GM18502 (cell line): ENCODE measurements at regions not wholly inside any gene's neighbourhood (a gene's known extent, or its start where the extent isn't known, plus 50 kb on each side); places are given as distances from the start of the nearest gene placed in this dataset.
A peak's percentile ranks its signal among the peaks of the same experiment; 100 is the strongest.

Experiments used
- ATAC-seq: cut with Tn5 transposase; IDR thresholded peaks from one replicate; pipeline ENCODE4 v1.9.1; 2021; ENCODE audit warnings: mild to moderate bottlenecking; ENCODE audit not compliant: unreplicated experiment, poor library complexity

DNA sequence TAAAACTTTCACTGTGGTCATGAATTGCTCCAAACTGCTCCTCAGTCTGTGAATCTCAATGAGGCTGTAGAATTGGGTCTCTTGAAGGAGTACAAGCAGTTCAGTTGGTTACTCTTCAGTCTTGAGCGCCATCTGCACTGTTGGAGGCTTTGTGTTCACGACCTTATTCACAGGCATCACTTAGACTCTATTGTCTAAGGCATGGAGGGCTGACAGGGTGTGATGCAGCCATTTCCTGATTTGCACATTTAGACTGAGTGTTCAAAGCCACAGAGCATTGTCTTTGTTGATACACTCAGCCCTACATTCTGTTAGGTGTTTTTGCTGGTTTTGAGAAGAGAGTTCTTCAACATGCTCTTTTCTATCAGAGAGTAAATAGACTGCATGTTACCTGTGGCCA is 355.9 kb upstream of the RIOK2 start:
- no peak for ATAC-seq

DNA sequence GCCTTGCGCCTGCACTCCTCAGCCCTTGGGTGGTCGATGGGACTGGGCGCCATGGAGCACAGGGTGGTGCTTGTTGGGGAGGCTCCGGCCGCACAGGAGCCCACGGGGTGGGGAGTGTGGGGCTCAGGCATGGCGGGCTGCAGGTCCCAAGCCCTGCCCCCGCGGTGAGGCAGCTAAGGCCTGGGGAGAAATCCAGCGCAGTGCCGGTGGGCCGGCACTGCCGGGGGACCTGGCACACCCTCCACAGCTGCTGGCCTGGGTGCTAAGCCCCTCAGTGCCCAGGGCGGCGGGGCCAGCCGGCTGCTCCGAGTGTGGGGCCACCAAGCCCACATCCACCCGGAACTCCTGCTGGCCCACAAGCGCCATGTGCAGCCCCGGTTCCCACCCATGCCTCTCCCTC is 358.8 kb upstream of the RIOK2 start:
- no peak for ATAC-seq

DNA sequence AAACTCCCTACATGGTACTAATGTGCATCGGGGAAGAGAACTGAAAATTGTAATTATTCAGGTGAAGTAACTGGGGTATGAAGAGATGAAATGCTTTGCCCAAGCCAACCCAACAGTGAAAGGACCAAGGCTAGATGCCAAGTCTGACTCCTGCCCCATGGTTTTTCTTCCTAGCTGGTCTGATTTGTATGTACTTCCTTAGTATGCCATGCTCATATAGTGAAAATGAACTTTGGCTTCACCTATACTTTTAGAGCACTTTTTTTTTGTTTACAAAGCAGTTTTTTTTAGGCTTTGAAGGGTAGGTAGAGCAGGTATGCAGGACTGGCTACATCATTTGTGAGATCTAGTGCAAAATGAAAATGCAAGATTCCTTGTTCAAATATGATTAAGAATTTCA is 359.4 kb upstream of the RIOK2 start:
- ATAC-seq, result no peak

DNA sequence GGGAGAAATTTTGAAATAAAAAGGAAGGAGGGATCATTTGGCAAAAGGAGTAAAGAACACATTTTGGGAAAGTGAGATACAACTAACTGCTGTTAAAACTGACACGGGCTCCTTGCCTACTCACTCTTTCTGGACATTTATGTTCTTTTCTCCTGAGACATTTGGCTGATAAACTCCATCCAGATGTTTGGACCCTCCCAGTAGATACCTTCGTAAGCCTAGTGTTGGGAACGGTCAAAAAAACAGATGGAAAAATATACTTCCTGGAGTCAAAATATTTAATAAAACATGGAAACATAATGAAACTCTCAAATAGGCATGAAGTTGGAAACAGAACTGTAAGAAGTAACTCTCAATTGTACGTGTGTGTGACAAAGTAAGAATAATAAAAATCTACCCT is 360.1 kb upstream of the RIOK2 start:
- no peak for ATAC-seq

DNA sequence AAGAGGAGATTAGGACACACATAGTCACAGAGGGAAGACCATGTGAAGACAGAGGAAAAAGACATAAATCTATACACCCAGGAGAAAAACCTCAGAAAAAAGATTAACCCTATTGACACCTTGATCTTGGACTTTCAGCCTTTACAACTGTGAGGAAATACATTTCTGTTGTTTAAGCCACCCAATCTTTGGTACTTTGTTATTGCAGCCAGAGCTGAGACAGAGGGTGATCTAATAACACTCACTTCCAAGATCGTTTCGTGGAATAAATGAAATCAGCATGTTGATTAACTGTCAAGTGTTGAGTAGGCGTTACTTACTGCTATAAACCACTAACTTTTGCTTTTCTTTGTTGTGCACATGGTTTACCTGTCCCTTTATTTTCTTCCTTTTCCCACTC is 361.2 kb upstream of the RIOK2 start:
- ATAC-seq, result no peak

DNA sequence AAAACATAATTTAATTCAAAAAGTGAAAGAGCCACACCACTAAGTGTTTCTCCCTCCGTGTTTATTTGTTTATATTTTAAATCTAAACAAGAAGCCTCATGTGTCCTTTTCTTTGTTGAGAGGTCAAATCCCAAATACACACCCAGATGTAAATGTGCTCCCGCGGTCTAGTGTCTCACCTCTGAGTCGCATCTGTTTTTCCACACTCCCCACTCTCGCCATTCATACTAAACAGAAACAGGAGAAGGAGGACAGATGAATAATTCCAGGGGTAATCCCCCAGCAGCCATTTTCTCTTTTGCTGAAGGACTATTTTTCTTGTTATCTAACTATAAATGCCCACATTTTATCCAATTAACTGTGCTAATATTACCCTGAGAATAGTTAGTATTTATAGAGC is 361.6 kb upstream of the RIOK2 start:
- no peak for ATAC-seq

DNA sequence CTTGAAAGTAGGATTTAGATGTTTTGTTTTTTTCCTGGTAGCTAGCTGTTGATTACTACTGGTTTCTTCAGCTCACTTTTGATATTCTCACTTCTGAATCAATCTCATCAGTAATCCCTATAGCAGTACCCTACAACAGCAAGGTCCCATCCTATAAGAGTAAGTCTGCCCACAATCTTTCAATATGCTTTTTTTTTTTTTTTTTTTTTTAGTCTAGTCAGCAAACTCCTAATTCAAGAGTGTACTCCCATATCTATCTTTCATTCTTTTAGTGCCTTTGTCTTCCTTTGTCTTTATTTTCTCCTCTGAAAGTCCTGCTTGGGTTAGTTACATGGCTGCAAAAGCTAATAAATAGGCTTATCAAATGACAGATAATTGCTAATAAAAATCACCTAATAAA is 362.4 kb upstream of the RIOK2 start:
- no peak for ATAC-seq

DNA sequence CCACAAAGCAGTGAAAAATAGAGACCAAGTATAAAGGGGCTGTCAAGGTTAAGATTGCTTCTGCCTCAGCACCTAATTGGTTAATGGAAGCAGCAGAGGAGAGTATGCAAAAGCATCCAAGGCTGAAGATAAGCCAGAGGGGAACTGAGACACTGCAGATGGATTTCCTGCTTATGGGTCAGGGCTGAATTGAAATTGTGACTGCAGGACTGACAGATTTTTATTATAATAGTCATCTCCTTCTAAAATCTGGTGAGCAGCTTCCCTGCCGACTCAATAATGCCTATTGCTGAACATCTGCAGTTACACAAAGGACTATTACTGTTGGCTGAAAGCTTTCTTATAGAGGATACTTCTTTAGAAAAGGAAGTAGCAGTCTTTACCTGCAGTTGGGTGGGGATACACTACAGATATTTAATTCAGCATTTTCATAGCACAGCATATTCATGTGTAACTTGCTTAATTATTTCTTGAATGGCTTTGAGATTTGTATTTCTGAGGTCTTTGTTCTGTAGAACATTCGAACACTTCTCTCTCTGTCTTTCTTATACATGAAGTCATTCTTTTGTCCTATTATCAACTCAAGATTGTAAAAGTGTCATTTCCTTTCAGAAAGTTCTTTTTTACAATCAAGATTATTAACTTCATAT is 363.0 kb upstream of the RIOK2 start:
- ATAC-seq, result no peak

DNA sequence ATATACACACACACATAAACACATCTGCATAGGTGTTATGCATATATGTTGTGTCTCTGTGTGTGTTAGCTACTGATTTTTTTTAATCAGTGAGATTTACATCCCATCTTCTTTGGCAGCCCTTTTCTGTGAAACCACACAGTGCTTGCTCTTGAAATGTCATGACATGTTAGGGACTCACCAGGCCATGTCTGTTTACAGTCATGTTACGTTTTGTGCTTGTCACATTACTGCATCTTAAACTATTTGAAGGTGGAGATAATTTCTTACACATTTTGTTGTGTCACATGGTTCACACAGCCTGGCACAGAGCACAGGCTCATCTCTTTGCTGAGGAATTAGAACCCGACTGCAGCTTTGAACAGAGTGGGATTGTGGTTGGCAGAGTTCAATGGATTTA is 364.4 kb upstream of the RIOK2 start:
- ATAC-seq, result no peak

DNA sequence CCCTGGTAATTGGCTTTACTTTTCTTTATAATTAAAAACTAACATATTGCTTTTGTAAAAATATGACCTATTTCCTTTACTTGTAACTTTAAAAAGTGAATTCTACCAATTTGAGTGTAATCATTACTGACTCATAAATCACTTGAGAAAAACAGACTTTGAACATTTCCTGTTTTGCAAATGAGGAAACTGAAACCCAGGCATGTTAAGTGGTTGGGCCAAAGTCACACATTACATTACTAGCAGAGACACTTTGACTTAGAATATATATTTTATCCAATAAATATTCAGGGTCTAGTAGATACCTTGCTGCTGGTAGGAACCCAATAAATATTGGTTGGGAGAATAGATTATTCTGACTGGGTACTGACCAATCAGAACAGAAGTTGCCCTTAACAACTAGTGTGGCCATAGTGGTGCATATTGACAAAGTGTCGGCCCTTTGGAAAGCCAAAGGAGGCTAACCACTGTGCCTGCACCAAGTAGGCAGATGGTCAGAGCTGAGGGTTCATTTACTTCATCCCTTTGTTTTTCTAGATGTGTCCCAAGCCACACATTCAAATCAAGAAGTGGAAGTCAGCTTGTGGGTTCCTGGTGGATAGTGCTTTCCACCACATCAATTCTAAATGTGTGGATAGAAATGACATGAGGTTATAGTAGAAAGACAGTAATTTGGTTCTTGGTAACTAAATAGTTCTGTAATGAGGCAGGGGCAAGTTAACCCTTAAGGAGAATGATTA is 365.1 kb upstream of the RIOK2 start:
- ATAC-seq, result peak; percentile 85

DNA sequence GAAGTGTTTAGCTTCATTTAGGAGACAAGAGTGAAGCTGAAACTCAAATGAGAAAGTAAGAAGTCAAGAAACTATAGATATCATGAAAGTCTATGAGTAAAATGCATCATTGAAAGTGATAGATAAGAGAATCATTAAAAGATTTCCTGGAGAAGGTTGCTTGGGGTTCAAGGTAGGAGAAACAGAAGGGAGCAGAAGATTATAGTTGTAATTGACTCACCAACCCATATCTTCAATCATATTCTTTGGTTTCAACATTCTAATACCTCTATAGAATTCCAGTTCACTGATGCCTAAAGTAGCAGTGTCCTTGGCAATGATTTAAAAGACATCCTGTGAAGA is 365.7 kb upstream of the RIOK2 start:
- no peak for ATAC-seq

DNA sequence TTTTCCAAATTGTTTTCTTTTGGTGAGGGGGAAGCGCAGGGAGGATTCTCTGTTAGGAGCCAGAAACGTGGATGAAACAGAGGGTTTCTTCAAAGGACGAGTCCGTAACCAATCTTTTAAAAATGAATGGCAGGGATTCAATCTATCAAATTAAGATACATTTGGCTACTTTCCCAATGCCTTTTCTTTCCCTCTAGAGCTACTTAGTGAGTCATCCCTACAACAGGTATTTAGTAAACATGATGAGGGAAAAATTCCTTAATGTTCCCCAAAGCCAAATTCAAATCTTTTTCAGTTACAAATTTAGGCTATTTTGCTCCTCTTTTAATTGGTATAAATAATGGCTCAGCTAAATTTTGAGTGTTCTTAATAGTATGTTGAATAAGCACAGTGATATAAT is 366.4 kb upstream of the RIOK2 start:
- no peak for ATAC-seq

DNA sequence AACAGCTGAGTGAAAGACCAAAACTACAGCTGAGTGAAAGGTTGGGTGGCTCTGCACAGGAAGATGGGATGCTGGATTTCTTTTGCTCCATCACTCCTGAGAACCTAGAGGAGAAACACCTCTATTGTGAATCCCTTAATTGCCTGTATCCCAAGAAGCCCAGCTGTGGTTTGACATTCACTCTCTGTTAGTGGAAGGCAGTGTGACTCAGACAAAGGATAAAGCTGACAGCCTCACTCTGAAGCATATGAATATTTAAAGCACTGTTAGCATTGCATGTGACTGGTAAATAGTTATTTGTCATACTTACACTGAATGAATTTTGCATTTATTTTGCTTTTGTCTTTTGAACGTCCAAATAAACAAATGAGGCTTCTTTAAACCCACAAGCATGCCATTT is 367.1 kb upstream of the RIOK2 start:
- no peak for ATAC-seq

DNA sequence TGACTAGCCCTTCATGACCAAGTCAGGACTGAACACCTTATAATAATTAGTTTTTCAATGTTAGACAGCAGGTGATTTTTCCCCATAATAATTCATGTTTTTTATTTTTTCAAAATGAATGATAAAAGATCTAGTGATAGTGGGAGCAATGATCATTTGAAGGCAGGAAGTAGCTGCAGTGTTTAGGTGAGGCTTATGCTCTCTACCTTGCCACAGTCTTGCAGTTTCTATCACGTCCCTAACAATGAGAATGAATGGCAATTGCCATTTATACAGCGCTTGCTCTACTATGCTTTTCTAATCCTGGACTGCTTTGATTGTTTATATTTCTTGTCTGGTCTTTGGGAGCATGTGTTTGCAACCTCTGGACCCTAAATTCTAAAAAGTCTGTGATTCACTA is 367.8 kb upstream of the RIOK2 start:
- no peak for ATAC-seq

DNA sequence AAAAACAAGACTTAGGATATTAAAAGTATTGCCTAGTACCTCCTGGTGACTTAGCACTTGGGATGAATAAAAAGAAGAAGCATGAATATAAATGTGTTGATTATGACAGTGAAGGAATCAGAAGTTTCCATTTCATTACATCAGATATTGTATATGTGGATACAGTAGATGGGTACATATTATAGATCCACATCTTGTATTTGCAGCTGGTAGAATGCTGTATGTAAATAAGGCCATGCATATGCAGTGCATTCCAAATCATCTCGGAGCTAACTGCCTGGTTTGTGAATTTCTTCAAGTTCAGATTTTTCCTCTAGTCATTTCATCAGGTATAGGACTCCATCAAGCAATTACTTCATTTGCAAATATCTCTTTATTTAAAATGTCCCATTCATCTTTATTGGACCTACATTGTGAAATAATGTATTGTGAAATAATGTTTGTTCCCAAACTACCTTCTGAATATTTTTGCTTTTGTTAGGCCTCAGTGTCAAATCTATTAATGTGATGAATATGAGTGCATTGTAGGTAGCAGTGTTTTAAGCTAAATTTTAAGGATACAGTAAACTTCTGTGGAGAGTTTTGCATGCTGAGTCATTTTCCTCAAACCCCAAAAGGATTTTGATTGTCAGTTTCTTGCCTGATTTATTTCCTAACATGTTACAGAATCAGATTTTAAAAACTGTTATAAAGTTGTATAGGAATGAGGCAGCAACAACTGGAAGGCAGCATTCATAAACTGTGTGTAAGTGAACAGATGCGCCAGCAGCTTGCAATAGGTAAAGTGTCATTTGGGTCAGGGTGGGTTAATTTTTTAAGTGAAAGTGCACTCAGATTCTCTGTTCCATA is 370.8 kb upstream of the RIOK2 start:
- no peak for ATAC-seq

DNA sequence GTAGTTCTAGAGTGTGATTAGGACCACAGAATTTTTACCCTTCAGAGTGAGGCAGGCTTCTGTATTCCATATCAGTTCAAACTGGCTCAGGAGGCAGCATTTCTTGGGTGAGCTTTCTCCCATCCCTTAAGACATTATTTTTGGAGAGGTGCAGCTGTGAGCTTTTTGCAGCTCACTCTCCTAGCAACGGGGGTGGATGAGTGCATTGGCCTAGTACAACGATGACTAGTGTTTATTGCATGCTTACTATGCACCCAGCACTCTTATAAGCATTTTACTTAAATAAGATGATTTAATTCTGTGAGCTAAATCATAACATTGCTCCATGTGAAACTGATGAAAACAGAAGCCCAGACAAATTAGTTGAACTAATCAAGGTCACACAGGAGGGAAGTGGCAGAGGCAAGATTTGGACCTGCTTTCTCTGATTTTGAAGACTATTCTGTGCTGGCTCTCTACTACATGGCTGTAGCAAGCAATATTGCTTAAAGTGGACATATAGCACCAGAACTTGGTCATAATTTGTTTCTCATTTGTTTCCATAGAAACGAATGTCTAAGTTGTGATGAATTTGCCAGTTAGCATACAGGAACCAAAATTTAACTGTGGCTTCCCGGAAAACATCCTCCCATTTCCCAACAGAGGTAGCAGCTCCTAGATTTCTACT is 372.1 kb upstream of the RIOK2 start:
- ATAC-seq, result no peak

DNA sequence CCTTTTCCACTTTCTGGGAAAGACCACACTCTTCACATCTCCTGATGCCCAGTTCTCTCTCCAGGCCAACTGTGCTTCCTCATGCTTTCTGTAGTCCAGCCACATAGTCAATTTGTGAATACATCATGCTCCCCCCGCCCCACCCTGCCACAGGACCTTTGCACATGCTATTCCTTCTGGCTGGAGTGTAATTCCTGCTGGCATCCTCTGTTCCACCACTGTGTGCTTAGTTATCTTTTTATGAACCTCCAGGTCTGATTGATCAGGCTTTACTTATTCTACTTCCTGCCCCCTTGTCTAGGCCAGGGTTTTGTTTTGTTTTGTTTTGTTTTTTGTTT is 372.6 kb upstream of the RIOK2 start:
- no peak for ATAC-seq

DNA sequence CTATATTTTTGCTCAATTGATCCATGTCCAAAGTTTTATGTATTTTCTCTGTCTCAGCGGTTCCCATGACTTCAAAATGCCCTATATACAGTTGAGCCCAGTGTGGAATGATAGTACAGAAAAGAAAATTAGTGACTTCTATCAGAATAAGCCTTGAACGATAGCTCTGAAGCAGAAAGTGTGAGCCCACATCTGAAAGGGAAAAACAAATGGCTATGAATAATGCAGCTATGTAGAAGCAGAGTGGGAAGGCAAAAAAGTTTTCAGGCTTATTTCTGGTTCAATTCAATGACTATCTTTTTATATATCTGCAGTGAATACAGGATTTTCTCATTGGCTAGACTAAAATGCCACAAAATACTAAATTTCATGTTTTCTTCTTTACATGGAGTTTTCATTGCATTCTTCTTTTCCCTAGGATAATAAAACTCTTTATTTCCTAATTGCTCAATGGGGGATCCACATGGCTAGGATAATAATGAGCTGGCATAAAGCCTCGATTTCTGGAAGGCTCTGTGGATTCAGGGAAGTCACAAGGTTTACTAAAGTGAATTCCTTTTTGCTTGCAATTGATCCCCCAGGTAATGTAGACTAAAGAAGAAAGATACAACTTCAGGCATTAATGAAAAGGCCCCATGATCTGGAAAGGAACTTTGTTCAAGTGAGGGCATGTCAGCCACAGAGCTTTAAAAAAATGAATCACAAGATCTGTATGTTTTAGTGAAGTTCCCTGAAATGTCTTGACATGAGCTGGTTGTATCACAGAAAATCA is 377.0 kb upstream of the RIOK2 start:
- no peak for ATAC-seq

DNA sequence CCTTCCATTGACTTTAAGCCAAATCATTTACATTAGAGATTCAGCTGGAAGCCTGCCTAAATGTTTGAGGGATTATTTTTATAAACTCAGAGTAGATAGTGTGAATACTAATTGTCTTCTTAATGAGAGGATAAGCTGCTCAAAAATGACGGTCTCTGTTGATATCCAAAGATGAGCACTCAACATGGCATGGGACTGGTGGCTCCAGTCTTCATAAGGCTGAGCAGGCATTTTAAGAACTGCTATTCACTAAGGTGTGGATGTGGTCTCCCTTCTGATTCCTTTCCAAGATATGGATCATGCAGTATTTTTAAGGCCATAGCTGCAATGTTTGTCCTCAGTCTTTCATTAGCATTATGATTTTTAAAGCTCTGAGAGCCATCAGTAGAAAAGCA is 377.5 kb upstream of the RIOK2 start:
- ATAC-seq, result no peak

DNA sequence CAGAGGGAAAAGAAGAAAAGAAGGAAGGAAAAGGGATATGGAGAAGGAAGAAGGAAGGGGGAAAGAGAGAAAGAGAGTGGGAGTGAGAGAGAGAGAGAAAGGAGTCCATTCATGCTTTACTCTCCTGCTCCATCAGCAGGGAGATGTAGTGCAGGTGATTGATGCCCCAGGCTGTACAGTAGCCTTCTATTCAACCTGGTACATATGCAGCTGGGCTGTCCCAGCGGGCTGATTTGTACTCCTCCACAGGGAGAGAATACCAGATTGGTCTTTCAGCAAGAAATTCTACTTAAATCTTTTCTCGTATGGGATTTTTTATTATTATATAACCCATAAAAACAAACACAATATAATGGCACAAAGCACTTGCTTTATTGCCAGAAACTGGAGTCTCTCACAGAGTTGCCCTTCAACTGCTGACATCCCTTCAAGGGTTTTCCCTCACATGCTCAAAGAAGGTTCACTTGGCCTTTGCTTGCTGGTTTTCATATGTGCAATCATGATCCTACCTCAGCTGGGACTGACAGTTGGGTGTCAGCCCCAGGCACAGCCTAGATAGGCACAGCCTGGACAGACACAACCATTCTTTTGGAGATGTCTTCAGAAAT is 380.1 kb upstream of the RIOK2 start:
- no peak for ATAC-seq
